ENCODE measurements at regions not wholly inside any gene's neighbourhood (a gene's known extent, or its start where the extent isn't known, plus 50 kb on each side); places are given as distances from the start of the nearest gene placed in this dataset.

DNA sequence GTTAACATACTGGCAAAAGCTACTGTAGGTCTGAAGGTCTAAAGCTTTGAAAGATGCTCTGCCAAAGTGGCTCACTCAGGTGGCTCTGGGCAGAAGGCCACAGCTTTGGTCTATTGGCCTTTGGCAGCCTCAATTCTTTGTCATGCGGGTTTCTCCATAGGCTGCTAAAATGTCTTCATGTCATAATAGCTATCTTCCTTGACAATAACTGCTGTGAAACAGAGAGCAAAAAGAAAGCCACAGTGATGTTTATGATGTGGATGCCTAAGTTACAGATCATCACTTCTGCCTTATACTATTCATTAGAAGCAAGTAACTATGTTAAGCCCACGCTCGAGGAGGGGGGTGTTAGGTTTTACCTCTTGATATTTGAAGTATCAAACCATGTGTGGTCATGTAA, 906.1 kb upstream of the CDH9 start:
- H3K79me2 ChIP-seq (ENCODE audit: low read length), result no peaks in the 10 kb centered on the region
- H3K9ac ChIP-seq (ENCODE audit: low read length), result no peak overlapping the region

DNA sequence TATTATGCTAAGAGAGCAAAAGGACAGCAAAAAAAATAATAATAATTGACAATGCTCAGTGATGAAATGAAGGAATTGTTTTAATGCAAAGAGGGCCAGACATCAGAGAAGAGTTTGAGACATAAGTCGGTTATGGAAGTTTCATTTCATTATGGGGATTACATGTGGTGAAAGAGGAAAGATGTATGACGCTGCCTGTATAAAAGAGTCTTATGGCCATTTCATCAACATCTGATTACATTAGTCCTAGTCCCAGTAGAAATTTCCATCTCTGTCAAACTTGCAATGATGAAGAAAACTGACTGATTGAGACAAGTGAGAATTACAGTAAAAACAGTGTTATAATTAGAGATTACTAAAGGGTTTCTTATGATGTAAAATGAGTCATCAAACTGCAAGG, 900.6 kb upstream of the CDH9 start:
- Histone ChIP-seq H3K27me3 (ENCODE audit: low read depth, low read length) (no peaks in the 10 kb centered on the region), H3K4me2 (ENCODE audit: low read length) (no peak overlapping the region), H3K9ac (ENCODE audit: low read length) (no peak overlapping the region), H3K9me3 (ENCODE audit: insufficient read depth, low read length) (no peaks in the 10 kb centered on the region), H3K4me1 (ENCODE audit: low read length) (no peaks in the 10 kb centered on the region), H3K79me2 (ENCODE audit: low read length) (no peaks in the 10 kb centered on the region), H4K20me1 (ENCODE audit: insufficient read depth, low read length) (no peaks in the 10 kb centered on the region), H3K4me3 (ENCODE audit: low read length) (no peak overlapping the region), H3K36me3 (replicated peaks; ENCODE audit: low read depth, low read length) (no peaks in the 10 kb centered on the region), H2AFZ (ENCODE audit: low read depth, low read length) (no peak overlapping the region), H3K27ac (ENCODE audit: low read length) (no peak overlapping the region)
- no peak for TF ChIP-seq EZH2phosphoT487 (IDR thresholded peaks at IDR 0.05; ENCODE audit: low read depth)
- TF ChIP-seq, protein P1, sequence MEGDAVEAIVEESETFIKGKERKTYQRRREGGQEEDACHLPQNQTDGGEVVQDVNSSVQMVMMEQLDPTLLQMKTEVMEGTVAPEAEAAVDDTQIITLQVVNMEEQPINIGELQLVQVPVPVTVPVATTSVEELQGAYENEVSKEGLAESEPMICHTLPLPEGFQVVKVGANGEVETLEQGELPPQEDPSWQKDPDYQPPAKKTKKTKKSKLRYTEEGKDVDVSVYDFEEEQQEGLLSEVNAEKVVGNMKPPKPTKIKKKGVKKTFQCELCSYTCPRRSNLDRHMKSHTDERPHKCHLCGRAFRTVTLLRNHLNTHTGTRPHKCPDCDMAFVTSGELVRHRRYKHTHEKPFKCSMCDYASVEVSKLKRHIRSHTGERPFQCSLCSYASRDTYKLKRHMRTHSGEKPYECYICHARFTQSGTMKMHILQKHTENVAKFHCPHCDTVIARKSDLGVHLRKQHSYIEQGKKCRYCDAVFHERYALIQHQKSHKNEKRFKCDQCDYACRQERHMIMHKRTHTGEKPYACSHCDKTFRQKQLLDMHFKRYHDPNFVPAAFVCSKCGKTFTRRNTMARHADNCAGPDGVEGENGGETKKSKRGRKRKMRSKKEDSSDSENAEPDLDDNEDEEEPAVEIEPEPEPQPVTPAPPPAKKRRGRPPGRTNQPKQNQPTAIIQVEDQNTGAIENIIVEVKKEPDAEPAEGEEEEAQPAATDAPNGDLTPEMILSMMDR (IDR thresholded peaks at IDR 0.05; ENCODE audit: low read depth, low read length), result no peak

More for the DNA sequence above, 906.1 kb upstream of the CDH9 start:
- no peak overlapping the region for H3K4me2 ChIP-seq (ENCODE audit: low read length)
- H3K4me3 ChIP-seq (ENCODE audit: low read length), result no peak overlapping the region
- H3K27me3 ChIP-seq (ENCODE audit: low read depth, low read length), result no peaks in the 10 kb centered on the region
- TF ChIP-seq, protein P1 (IDR thresholded peaks at IDR 0.05; ENCODE audit: low read depth, low read length), result no peak
- no peak for TF ChIP-seq EZH2phosphoT487 (IDR thresholded peaks at IDR 0.05; ENCODE audit: low read depth)
- H3K36me3 ChIP-seq (replicated peaks; ENCODE audit: low read depth, low read length), result no peaks in the 10 kb centered on the region
- no peaks in the 10 kb centered on the region for H3K9me3 ChIP-seq (ENCODE audit: insufficient read depth, low read length)
- H3K27ac ChIP-seq (ENCODE audit: low read length), result no peak overlapping the region
- no peaks in the 10 kb centered on the region for H3K4me1 ChIP-seq (ENCODE audit: low read length)
- no peak overlapping the region for H2AFZ ChIP-seq (ENCODE audit: low read depth, low read length)
- H4K20me1 ChIP-seq (ENCODE audit: insufficient read depth, low read length), result no peaks in the 10 kb centered on the region

DNA sequence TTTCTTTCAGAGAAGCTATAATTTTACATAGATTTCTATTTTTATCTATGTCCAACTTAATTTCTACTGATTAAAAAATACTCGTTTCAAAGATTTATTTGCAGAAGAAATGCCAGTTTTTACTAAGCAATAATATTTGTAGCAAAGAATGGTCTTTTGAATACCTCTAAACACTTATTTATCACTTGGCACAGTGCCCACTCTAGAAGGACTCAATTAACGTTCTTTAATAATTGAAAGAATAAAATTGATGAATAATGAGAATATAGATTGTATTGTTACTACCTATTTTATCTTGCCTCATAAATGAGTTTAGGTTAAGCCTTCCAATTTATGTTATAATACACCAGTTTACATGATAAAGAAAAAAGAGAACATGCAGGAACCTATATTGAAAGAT, 889.7 kb upstream of the CDH9 start:
- no peaks in the 10 kb centered on the region for H3K79me2 ChIP-seq (ENCODE audit: low read length)
- H3K4me1 ChIP-seq (ENCODE audit: low read length), result no peaks in the 10 kb centered on the region
- H3K9ac ChIP-seq (ENCODE audit: low read length), result no peak overlapping the region
- no peaks in the 10 kb centered on the region for H4K20me1 ChIP-seq (ENCODE audit: insufficient read depth, low read length)
- no peak overlapping the region for H3K4me3 ChIP-seq (ENCODE audit: low read length)
- H2AFZ ChIP-seq (ENCODE audit: low read depth, low read length), result no peak overlapping the region
- H3K27ac ChIP-seq (ENCODE audit: low read length), result no peak overlapping the region
- H3K4me2 ChIP-seq (ENCODE audit: low read length), result no peak overlapping the region
- no peak for TF ChIP-seq EZH2phosphoT487 (IDR thresholded peaks at IDR 0.05; ENCODE audit: low read depth)
- TF ChIP-seq, protein P1 (IDR thresholded peaks at IDR 0.05; ENCODE audit: low read depth, low read length), result no peak
- H3K9me3 ChIP-seq (ENCODE audit: insufficient read depth, low read length), result no peaks in the 10 kb centered on the region
- no peaks in the 10 kb centered on the region for H3K36me3 ChIP-seq (replicated peaks; ENCODE audit: low read depth, low read length)
- H3K27me3 ChIP-seq (ENCODE audit: low read depth, low read length), result no peaks in the 10 kb centered on the region

DNA sequence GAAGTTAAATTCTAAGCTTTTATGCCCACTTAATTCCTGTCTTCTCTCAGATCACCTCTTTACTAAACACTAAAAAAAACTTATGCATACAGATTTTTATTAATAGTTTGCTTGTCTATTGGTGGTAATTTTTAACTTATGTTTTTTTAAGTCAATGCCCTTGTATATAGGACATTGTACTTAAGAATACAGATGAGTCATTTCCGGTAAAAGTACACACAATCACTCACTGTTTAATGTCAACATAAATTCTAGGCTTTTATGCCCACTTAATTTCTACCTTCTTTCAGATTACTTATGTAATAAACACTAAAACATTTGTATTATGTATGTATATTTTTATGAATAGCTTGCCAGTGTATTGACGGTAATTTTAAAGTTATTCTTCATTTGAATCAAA, 872.8 kb upstream of the CDH9 start:
- TF ChIP-seq, protein P1 (IDR thresholded peaks at IDR 0.05; ENCODE audit: low read depth, low read length), result no peak
- no peak for TF ChIP-seq EZH2phosphoT487 (IDR thresholded peaks at IDR 0.05; ENCODE audit: low read depth)
- Histone ChIP-seq H3K4me1 (ENCODE audit: low read length) (no peaks in the 10 kb centered on the region), H3K27ac (ENCODE audit: low read length) (no peak overlapping the region), H4K20me1 (ENCODE audit: insufficient read depth, low read length) (no peaks in the 10 kb centered on the region), H3K4me2 (ENCODE audit: low read length) (no peak overlapping the region), H3K79me2 (ENCODE audit: low read length) (no peaks in the 10 kb centered on the region), H3K4me3 (ENCODE audit: low read length) (no peak overlapping the region), H3K9me3 (ENCODE audit: insufficient read depth, low read length) (no peaks in the 10 kb centered on the region), H3K27me3 (ENCODE audit: low read depth, low read length) (no peaks in the 10 kb centered on the region), H3K36me3 (replicated peaks; ENCODE audit: low read depth, low read length) (no peaks in the 10 kb centered on the region), H2AFZ (ENCODE audit: low read depth, low read length) (no peak overlapping the region), H3K9ac (ENCODE audit: low read length) (no peak overlapping the region)

Measured in OCI-LY3 (cell line).